Neuronal stem cell (in vitro differentiated cells): ENCODE measurements at regions not wholly inside any gene's neighbourhood (a gene's known extent, or its start where the extent isn't known, plus 50 kb on each side); places are given as distances from the start of the nearest gene placed in this dataset.

Source experiments
- DNase-seq: peaks from one replicate; pipeline ENCODE4 v3.0.0-alpha.2; 2013; ENCODE audit warnings: low spot score
- H2AFZ ChIP-seq: one replicate; pipeline ENCODE4 v1.6.1; 2013; ENCODE audit warnings: mild to moderate bottlenecking, low read length, inconsistent platforms
- H2AK5ac ChIP-seq: 2 replicates; pipeline ENCODE4 v1.6.1; 2013; ENCODE audit warnings: low read depth, mild to moderate bottlenecking, inconsistent platforms, low read length, moderate library complexity, mixed read lengths
- H2BK120ac ChIP-seq: 2 replicates; pipeline ENCODE4 v1.6.1; 2013; ENCODE audit warnings: low read depth, mild to moderate bottlenecking, inconsistent platforms, low read length, moderate library complexity, mixed read lengths
- H2BK12ac ChIP-seq: one replicate; pipeline ENCODE4 v1.6.1; 2013; ENCODE audit warnings: low read length, inconsistent platforms
- H2BK15ac ChIP-seq: 2 replicates; pipeline ENCODE4 v1.6.1; 2013; ENCODE audit warnings: mild to moderate bottlenecking, low read length, inconsistent platforms, mixed read lengths
- H2BK5ac ChIP-seq: one replicate; pipeline ENCODE4 v1.6.1; 2013; ENCODE audit warnings: inconsistent platforms, mild to moderate bottlenecking, low read length, moderate library complexity
- H3K14ac ChIP-seq: one replicate; pipeline ENCODE4 v1.6.1; 2013; ENCODE audit warnings: low read length, inconsistent platforms
- H3K18ac ChIP-seq: 2 replicates; pipeline ENCODE4 v1.6.1; 2013; ENCODE audit warnings: low read length, inconsistent platforms
- H3K23ac ChIP-seq: 2 replicates; pipeline ENCODE4 v1.6.1; 2013; ENCODE audit warnings: low read depth, mild to moderate bottlenecking, mixed read lengths, low read length, inconsistent platforms; ENCODE audit not compliant: poor library complexity
- H3K27ac ChIP-seq: replicated peaks from 3 replicates; pipeline ENCODE4 v1.5.1; 2013; ENCODE audit warnings: low read length, inconsistent platforms
- H3K27me3 ChIP-seq, 3 experiments: 2 replicates each; pipeline ENCODE4 v1.6.1; 2013; ENCODE audit warnings: low read length in 3 of 3, mild to moderate bottlenecking in 2 of 3, inconsistent platforms in 1 of 3, low read depth in 1 of 3, mixed read lengths in 1 of 3, moderate library complexity in 1 of 3; ENCODE audit not compliant: control insufficient read depth in 3 of 3, insufficient read depth in 3 of 3
- H3K36me3 ChIP-seq, 2 donors: replicated peaks in 1 of 2; 2 replicates each; pipeline ENCODE4 v1.6.1; 2013; ENCODE audit warnings: low read length in 2 of 2; ENCODE audit not compliant: control insufficient read depth in 2 of 2, insufficient read depth in 2 of 2
- H3K4ac ChIP-seq: 2 replicates; pipeline ENCODE4 v1.6.1; 2013; ENCODE audit warnings: inconsistent platforms, mild to moderate bottlenecking, low read length, moderate library complexity
- H3K4me1 ChIP-seq, 2 donors: 1 replicate in 1 of 2; 2 replicates in 1 of 2; pipeline ENCODE4 v1.6.1; 2013; ENCODE audit warnings: low read length in 2 of 2, low read depth in 1 of 2; ENCODE audit not compliant: control insufficient read depth in 2 of 2, insufficient read depth in 1 of 2
- H3K4me2 ChIP-seq: one replicate; pipeline ENCODE4 v1.6.1; 2013; ENCODE audit warnings: mild to moderate bottlenecking, low read length, inconsistent platforms; ENCODE audit not compliant: insufficient read depth, poor library complexity, severe bottlenecking
- H3K4me3 ChIP-seq, 2 donors: 2 replicates each; pipeline ENCODE4 v1.5.1; 2013; ENCODE audit warnings: low read length in 2 of 2, mild to moderate bottlenecking in 2 of 2, inconsistent platforms in 1 of 2, moderate library complexity in 1 of 2
- H3K79me1 ChIP-seq: one replicate; pipeline ENCODE4 v1.6.1; 2013; ENCODE audit warnings: low read depth, mild to moderate bottlenecking, inconsistent platforms, low read length, moderate library complexity
- H3K9ac ChIP-seq: one replicate; pipeline ENCODE4 v1.6.1; 2013; ENCODE audit warnings: mild to moderate bottlenecking, low read depth, low read length, inconsistent platforms; ENCODE audit not compliant: poor library complexity
- H3K9me3 ChIP-seq, 2 donors: replicated peaks in 1 of 2; 2 replicates each; pipeline versions ENCODE3 to v1.6.1; 2013; ENCODE audit warnings: low read length in 2 of 2, mild to moderate bottlenecking in 2 of 2, inconsistent platforms in 1 of 2, low read depth in 1 of 2, mixed read lengths in 1 of 2, moderate library complexity in 1 of 2; ENCODE audit not compliant: control insufficient read depth in 2 of 2, insufficient read depth in 1 of 2
- H4K8ac ChIP-seq: one replicate; pipeline ENCODE4 v1.6.1; 2013; ENCODE audit warnings: low read depth, mild to moderate bottlenecking, inconsistent platforms, low read length, moderate library complexity
- H4K91ac ChIP-seq: one replicate; pipeline ENCODE4 v1.6.1; 2013; ENCODE audit warnings: low read length, low read depth, mild to moderate bottlenecking, inconsistent platforms; ENCODE audit not compliant: poor library complexity
- WGBS, 2 donors: extraction: QIAGEN DNeasy Blood & Tissue Kit; methylation state at CpG; one replicate each; pipeline ENCODE4 v1.1.7; 2013; ENCODE audit warnings: missing lambda C conversion rate in 2 of 2, mixed read lengths in 1 of 2; ENCODE audit not compliant: insufficient read length in 2 of 2, insufficient replicate concordance in 1 of 2; ENCODE audit errors: extremely low coverage in 2 of 2; 5-methylcytosine and 5-hydroxymethylcytosine counted together

GRCh38 chr12:58607805-58608204, 312.5 kb downstream of the LRIG3 start:
- DNase-seq, result no peak
- Histone ChIP-seq H2BK5ac (no peak overlapping the region), H3K14ac (no peak overlapping the region), H3K27ac (no peak overlapping the region), H3K4ac (no peak overlapping the region), H3K36me3 (no peaks in the 10 kb centered on the region), H3K79me1 (no peaks in the 10 kb centered on the region), H3K9me3 (no peaks in the 10 kb centered on the region), H3K27me3 (no peaks in the 10 kb centered on the region), H2BK12ac (no peak overlapping the region), H2AFZ (no peak overlapping the region), H2BK15ac (no peak overlapping the region), H2AK5ac (no peak overlapping the region), H3K4me3 (no peak overlapping the region), H3K4me1 (no peaks in the 10 kb centered on the region), H3K9ac (no peak overlapping the region), H3K23ac (no peak overlapping the region), H3K4me2 (no peak overlapping the region), H4K91ac (no peak overlapping the region), H3K18ac (no peak overlapping the region), H2BK120ac (no peak overlapping the region), H4K8ac (no peak overlapping the region)
- no CpG with 5 or more reads among the region's 1 CpG for WGBS, 2 donors

GRCh38 chr12:58608711-58609110, 311.6 kb downstream of the LRIG3 start:
- Histone ChIP-seq H3K14ac (no peak overlapping the region), H2AK5ac (no peak overlapping the region), H2BK120ac (no peak overlapping the region), H3K79me1 (no peaks in the 10 kb centered on the region), H2BK5ac (no peak overlapping the region), H3K27ac (no peak overlapping the region), H3K36me3 (no peaks in the 10 kb centered on the region), H2BK15ac (no peak overlapping the region), H4K8ac (no peak overlapping the region), H4K91ac (no peak overlapping the region), H2BK12ac (no peak overlapping the region), H3K9ac (no peak overlapping the region), H3K4me2 (no peak overlapping the region), H3K27me3 (no peaks in the 10 kb centered on the region), H3K18ac (no peak overlapping the region), H3K4me3 (no peak overlapping the region), H3K23ac (no peak overlapping the region), H3K4me1 (no peaks in the 10 kb centered on the region), H2AFZ (no peak overlapping the region), H3K9me3 (no peaks in the 10 kb centered on the region), H3K4ac (no peak overlapping the region)
- no peak for DNase-seq
- no CpG with 5 or more reads among the region's 1 CpG for WGBS, 2 donors

GRCh38 chr12:58615047-58615446, 305.3 kb downstream of the LRIG3 start:
- no peak overlapping the region for H2BK120ac ChIP-seq
- no peak overlapping the region for H3K18ac ChIP-seq
- no peak overlapping the region for H2BK5ac ChIP-seq
- no peak overlapping the region for H3K14ac ChIP-seq
- no peaks in the 10 kb centered on the region for H3K4me1 ChIP-seq
- DNase-seq, result no peak
- H3K9ac ChIP-seq, result no peak overlapping the region
- H3K9me3 ChIP-seq, result no peaks in the 10 kb centered on the region
- H3K27ac ChIP-seq, result no peak overlapping the region
- no peak overlapping the region for H3K4me2 ChIP-seq
- no peak overlapping the region for H4K91ac ChIP-seq
- no peak overlapping the region for H2AFZ ChIP-seq
- no peak overlapping the region for H3K4me3 ChIP-seq
- H3K79me1 ChIP-seq, result no peaks in the 10 kb centered on the region
- H3K23ac ChIP-seq, result no peak overlapping the region
- no peak overlapping the region for H2BK12ac ChIP-seq
- H3K27me3 ChIP-seq, result peaks cover 0 to 3% (median 0%) of the 10 kb centered on the region in 3 experiments
- no peak overlapping the region for H2AK5ac ChIP-seq
- H3K36me3 ChIP-seq, result no peaks in the 10 kb centered on the region
- H3K4ac ChIP-seq, result no peak overlapping the region
- no peak overlapping the region for H2BK15ac ChIP-seq
- H4K8ac ChIP-seq, result no peak overlapping the region
- no CpG with 5 or more reads among the region's 2 CpGs for WGBS, 2 donors

GRCh38 chr12:58615576-58615975, 304.7 kb downstream of the LRIG3 start:
- no peak overlapping the region for H3K4ac ChIP-seq
- H3K9me3 ChIP-seq, result no peaks in the 10 kb centered on the region
- no peak overlapping the region for H4K8ac ChIP-seq
- no peak overlapping the region for H3K23ac ChIP-seq
- H2BK15ac ChIP-seq, result no peak overlapping the region
- H3K18ac ChIP-seq, result no peak overlapping the region
- H3K27me3 ChIP-seq, result peaks cover 0 to 3% (median 0%) of the 10 kb centered on the region in 3 experiments
- no peaks in the 10 kb centered on the region for H3K4me1 ChIP-seq
- no peak overlapping the region for H3K14ac ChIP-seq
- H2AFZ ChIP-seq, result no peak overlapping the region
- H2BK12ac ChIP-seq, result no peak overlapping the region
- no peak overlapping the region for H3K9ac ChIP-seq
- no peak overlapping the region for H2AK5ac ChIP-seq
- DNase-seq, result no peak
- H2BK120ac ChIP-seq, result no peak overlapping the region
- no peak overlapping the region for H3K4me3 ChIP-seq
- H3K4me2 ChIP-seq, result no peak overlapping the region
- no peaks in the 10 kb centered on the region for H3K79me1 ChIP-seq
- no peaks in the 10 kb centered on the region for H3K36me3 ChIP-seq
- H2BK5ac ChIP-seq, result no peak overlapping the region
- no peak overlapping the region for H4K91ac ChIP-seq
- no peak overlapping the region for H3K27ac ChIP-seq
